ENCODE measurements at regions not wholly inside any gene's neighbourhood (a gene's known extent, or its start where the extent isn't known, plus 50 kb on each side); places are given as distances from the start of the nearest gene placed in this dataset.

GRCh38 chr9:7937761-7938491 is 138.3 kb upstream of the DMAC1 start:
- DNase-seq = no peak
- H3K27me3 ChIP-seq = no peaks in the 10 kb centered on the region
- intact Hi-C loops (cut with DNase I) = no loop called here
- no peak overlapping the region for H3K4me3 ChIP-seq
- H3K36me3 ChIP-seq = no peaks in the 10 kb centered on the region
- peaks cover 0 to 6% (median 3%) of the 10 kb centered on the region in 3 donors for H3K9me3 ChIP-seq
- TF ChIP-seq POLR2A (IDR thresholded peaks at IDR 0.05) (no peak), CTCF (IDR thresholded peaks at IDR 0.05) (no peak)
- 43% methylated on average over 6 to 7 of the region's 7 CpGs for WGBS, 2 donors
- H3K27ac ChIP-seq = no peak overlapping the region
- H3K4me1 ChIP-seq = peaks cover 6 to 15% (median 7%) of the 10 kb centered on the region in 3 donors

- intact Hi-C loops (cut with DNase I) = no loop called here
- WGBS, 2 donors = 33 to 70% methylated on average over 1 of the region's 1 CpG
- TF ChIP-seq POLR2A (IDR thresholded peaks at IDR 0.05) (no peak), CTCF (IDR thresholded peaks at IDR 0.05) (no peak)
- peaks cover 6 to 15% (median 7%) of the 10 kb centered on the region in 3 donors for H3K4me1 ChIP-seq
- H3K4me3 ChIP-seq = no peak overlapping the region
- DNase-seq = no peak
- no peaks in the 10 kb centered on the region for H3K27me3 ChIP-seq
- H3K9me3 ChIP-seq = peaks cover 0 to 6% (median 3%) of the 10 kb centered on the region in 3 donors
- H3K27ac ChIP-seq = peak overlapping the region in 1 of 4 donors; percentile 63
- H3K36me3 ChIP-seq = no peaks in the 10 kb centered on the region
These were observed 137.4 kb upstream of the DMAC1 start for GRCh38 chr9:7936996-7937395.

GRCh38 chr9:7936163-7936562 is 136.6 kb upstream of the DMAC1 start:
- WGBS, 2 donors = 18 to 42% methylated on average over 4 of the region's 4 CpGs
- Histone ChIP-seq H3K27ac (peak overlapping the region; percentile 23 to 63 (median 48)), H3K4me1 (peaks cover 6 to 15% (median 7%) of the 10 kb centered on the region in 3 donors)

GRCh38 chr9:7935681-7936080 is 136.1 kb upstream of the DMAC1 start:
- TF ChIP-seq POLR2A (IDR thresholded peaks at IDR 0.05) = no peak
- TF ChIP-seq CTCF (IDR thresholded peaks at IDR 0.05) = no peak
- H3K27ac ChIP-seq = peak overlapping the region; percentile 23 to 63 (median 48)
- DNase-seq = no peak
- H3K4me1 ChIP-seq = peaks cover 6 to 15% (median 7%) of the 10 kb centered on the region in 3 donors
- WGBS, 2 donors = 0 to 10% methylated on average over 2 of the region's 2 CpGs
- H3K27me3 ChIP-seq = no peaks in the 10 kb centered on the region
- H3K36me3 ChIP-seq = no peaks in the 10 kb centered on the region
- peaks cover 0 to 6% (median 3%) of the 10 kb centered on the region in 3 donors for H3K9me3 ChIP-seq
- intact Hi-C loops (cut with DNase I) = no loop called here
- H3K4me3 ChIP-seq = no peak overlapping the region

More at GRCh38 chr9:7936163-7936562, 136.6 kb upstream of the DMAC1 start:
- intact Hi-C loops (cut with DNase I) = no loop called here
- Histone ChIP-seq H3K9me3 (peaks cover 0 to 6% (median 3%) of the 10 kb centered on the region in 3 donors), H3K36me3 (no peaks in the 10 kb centered on the region), H3K4me3 (no peak overlapping the region), H3K27me3 (no peaks in the 10 kb centered on the region)
- no peak for TF ChIP-seq POLR2A (IDR thresholded peaks at IDR 0.05)
- no peak for TF ChIP-seq CTCF (IDR thresholded peaks at IDR 0.05)
- DNase-seq = no peak

- H3K27me3 ChIP-seq = no peaks in the 10 kb centered on the region
- H3K4me3 ChIP-seq = no peak overlapping the region
- DNase-seq = no peak
- H3K36me3 ChIP-seq = no peaks in the 10 kb centered on the region
- H3K27ac ChIP-seq = no peak overlapping the region
- TF ChIP-seq CTCF (IDR thresholded peaks at IDR 0.05) = no peak
- TF ChIP-seq POLR2A (IDR thresholded peaks at IDR 0.05) = no peak
- 80 to 87% methylated on average over 4 of the region's 4 CpGs for WGBS, 2 donors
- H3K9me3 ChIP-seq = no peaks in the 10 kb centered on the region
- H3K4me1 ChIP-seq = peaks cover 6 to 15% (median 7%) of the 10 kb centered on the region in 3 donors
- intact Hi-C loops (cut with DNase I) = no loop called here
These were observed 133.2 kb upstream of the DMAC1 start for GRCh38 chr9:7932767-7933166.
